ENCODE measurements at regions not wholly inside any gene's neighbourhood (a gene's known extent, or its start where the extent isn't known, plus 50 kb on each side); places are given as distances from the start of the nearest gene placed in this dataset.

DNA sequence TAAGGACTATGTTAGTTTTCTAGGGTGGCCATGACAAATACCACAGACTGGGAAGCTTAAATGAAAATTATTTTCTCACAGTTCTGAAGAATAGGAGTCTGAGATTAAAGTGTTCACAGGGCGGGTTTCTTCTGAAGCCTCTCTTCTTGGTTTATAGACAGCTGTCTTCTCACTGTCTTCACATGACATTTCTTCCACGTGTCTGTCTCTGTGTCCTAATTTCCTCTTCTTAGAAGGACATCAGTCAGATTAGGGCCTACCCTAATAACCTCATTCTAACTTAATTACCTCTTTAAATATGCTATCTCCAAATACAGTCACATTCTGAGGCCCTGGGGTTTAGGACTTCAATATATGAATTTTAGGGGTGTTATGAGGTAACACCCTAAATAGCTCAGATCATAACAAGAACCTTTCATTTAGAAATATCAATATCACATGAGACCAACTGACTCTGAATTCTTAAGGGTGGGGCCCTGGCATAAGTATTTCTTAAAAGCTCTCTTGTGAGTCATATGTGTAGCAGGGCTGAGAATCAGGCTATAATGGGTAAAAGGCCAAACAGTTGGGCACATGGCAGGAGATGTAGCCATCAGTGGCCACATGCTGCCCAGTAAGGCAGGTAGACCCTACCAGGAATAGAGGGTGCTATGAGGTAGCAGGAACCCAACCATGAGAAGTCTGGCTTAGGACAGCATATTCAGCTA lies 62.0 kb upstream of the TENT5A start:
- TF ChIP-seq, protein P1, sequence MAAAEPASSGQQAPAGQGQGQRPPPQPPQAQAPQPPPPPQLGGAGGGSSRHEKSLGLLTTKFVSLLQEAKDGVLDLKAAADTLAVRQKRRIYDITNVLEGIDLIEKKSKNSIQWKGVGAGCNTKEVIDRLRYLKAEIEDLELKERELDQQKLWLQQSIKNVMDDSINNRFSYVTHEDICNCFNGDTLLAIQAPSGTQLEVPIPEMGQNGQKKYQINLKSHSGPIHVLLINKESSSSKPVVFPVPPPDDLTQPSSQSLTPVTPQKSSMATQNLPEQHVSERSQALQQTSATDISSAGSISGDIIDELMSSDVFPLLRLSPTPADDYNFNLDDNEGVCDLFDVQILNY (CRISPR knock-in tag; IDR thresholded peaks at IDR 0.05) = no peak
- TF ChIP-seq, protein P2, sequence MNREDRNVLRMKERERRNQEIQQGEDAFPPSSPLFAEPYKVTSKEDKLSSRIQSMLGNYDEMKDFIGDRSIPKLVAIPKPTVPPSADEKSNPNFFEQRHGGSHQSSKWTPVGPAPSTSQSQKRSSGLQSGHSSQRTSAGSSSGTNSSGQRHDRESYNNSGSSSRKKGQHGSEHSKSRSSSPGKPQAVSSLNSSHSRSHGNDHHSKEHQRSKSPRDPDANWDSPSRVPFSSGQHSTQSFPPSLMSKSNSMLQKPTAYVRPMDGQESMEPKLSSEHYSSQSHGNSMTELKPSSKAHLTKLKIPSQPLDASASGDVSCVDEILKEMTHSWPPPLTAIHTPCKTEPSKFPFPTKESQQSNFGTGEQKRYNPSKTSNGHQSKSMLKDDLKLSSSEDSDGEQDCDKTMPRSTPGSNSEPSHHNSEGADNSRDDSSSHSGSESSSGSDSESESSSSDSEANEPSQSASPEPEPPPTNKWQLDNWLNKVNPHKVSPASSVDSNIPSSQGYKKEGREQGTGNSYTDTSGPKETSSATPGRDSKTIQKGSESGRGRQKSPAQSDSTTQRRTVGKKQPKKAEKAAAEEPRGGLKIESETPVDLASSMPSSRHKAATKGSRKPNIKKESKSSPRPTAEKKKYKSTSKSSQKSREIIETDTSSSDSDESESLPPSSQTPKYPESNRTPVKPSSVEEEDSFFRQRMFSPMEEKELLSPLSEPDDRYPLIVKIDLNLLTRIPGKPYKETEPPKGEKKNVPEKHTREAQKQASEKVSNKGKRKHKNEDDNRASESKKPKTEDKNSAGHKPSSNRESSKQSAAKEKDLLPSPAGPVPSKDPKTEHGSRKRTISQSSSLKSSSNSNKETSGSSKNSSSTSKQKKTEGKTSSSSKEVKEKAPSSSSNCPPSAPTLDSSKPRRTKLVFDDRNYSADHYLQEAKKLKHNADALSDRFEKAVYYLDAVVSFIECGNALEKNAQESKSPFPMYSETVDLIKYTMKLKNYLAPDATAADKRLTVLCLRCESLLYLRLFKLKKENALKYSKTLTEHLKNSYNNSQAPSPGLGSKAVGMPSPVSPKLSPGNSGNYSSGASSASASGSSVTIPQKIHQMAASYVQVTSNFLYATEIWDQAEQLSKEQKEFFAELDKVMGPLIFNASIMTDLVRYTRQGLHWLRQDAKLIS (CRISPR knock-in tag; IDR thresholded peaks at IDR 0.05; ENCODE audit: borderline replicate concordance) = no peak
- TF ChIP-seq FOXK1 (CRISPR knock-in tag; IDR thresholded peaks at IDR 0.05) = no peak
- TF ChIP-seq, protein P3, sequence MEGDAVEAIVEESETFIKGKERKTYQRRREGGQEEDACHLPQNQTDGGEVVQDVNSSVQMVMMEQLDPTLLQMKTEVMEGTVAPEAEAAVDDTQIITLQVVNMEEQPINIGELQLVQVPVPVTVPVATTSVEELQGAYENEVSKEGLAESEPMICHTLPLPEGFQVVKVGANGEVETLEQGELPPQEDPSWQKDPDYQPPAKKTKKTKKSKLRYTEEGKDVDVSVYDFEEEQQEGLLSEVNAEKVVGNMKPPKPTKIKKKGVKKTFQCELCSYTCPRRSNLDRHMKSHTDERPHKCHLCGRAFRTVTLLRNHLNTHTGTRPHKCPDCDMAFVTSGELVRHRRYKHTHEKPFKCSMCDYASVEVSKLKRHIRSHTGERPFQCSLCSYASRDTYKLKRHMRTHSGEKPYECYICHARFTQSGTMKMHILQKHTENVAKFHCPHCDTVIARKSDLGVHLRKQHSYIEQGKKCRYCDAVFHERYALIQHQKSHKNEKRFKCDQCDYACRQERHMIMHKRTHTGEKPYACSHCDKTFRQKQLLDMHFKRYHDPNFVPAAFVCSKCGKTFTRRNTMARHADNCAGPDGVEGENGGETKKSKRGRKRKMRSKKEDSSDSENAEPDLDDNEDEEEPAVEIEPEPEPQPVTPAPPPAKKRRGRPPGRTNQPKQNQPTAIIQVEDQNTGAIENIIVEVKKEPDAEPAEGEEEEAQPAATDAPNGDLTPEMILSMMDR (IDR thresholded peaks at IDR 0.05) = no peak
- TF ChIP-seq, protein P4, sequence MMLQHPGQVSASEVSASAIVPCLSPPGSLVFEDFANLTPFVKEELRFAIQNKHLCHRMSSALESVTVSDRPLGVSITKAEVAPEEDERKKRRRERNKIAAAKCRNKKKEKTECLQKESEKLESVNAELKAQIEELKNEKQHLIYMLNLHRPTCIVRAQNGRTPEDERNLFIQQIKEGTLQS (CRISPR knock-in tag; conservative IDR thresholded peaks at IDR 0.05) = no peak
- TF ChIP-seq ZNF232 (CRISPR knock-in tag; IDR thresholded peaks at IDR 0.05) = no peak
- TF ChIP-seq JUN (CRISPR knock-in tag; IDR thresholded peaks at IDR 0.05) = no peak
- TF ChIP-seq ZNF138 (CRISPR knock-in tag; conservative IDR thresholded peaks at IDR 0.05) = no peak
- TF ChIP-seq PRRX2 (CRISPR knock-in tag; IDR thresholded peaks at IDR 0.05) = no peak
- TF ChIP-seq ETV6 (CRISPR knock-in tag; IDR thresholded peaks at IDR 0.05) = no peak
- TF ChIP-seq TEAD4 (CRISPR knock-in tag; IDR thresholded peaks at IDR 0.05) = no peak
- no peak for TF ChIP-seq MXD4 (CRISPR knock-in tag; IDR thresholded peaks at IDR 0.05; ENCODE audit: borderline replicate concordance)
- TF ChIP-seq CREB1 (CRISPR knock-in tag; IDR thresholded peaks at IDR 0.05) = no peak
- TF ChIP-seq, protein P5, sequence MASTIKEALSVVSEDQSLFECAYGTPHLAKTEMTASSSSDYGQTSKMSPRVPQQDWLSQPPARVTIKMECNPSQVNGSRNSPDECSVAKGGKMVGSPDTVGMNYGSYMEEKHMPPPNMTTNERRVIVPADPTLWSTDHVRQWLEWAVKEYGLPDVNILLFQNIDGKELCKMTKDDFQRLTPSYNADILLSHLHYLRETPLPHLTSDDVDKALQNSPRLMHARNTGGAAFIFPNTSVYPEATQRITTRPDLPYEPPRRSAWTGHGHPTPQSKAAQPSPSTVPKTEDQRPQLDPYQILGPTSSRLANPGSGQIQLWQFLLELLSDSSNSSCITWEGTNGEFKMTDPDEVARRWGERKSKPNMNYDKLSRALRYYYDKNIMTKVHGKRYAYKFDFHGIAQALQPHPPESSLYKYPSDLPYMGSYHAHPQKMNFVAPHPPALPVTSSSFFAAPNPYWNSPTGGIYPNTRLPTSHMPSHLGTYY (CRISPR knock-in tag; IDR thresholded peaks at IDR 0.05) = no peak

Measured in WTC11 (cell line).